ENCODE measurements at regions not wholly inside any gene's neighbourhood (a gene's known extent, or its start where the extent isn't known, plus 50 kb on each side); places are given as distances from the start of the nearest gene placed in this dataset.
"Not testable (repeated sequence)": the region's sequence is repeated elsewhere in the genome, so short reads cannot be mapped to it uniquely, and the experiment has no call there.

- not testable (repeated sequence) for TF ChIP-seq CTCF (conservative IDR thresholded peaks at IDR 0.05; ENCODE audit: low read length); EZH2phosphoT487 (IDR thresholded peaks at IDR 0.05; ENCODE audit: borderline replicate concordance, low read depth, low read length)
Observed at GRCh38 chr13:54132127-54132526, 1103.5 kb downstream of the OLFM4 start.
